ENCODE measurements at regions not wholly inside any gene's neighbourhood (a gene's known extent, or its start where the extent isn't known, plus 50 kb on each side); places are given as distances from the start of the nearest gene placed in this dataset.

DNA sequence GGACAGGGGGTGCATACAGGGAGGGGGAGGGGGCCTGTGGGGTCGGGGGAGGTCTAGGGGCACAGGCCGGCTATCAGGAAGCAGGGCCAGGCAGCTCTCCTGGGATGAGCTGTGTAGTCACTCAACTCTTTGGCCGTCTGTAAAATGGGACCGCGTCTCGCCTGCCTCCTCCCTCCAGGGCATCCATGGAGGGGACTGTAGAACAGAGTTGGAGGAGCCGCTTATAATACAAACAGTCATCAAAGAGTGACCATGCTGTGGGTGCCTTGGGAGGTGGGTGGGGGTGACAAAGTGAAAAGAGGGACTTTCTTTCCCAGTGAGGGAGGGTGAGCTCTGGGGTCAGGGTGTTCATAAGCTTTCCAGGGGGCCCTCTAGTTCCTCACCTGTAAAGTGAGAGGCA lies 169.6 kb upstream of the HAAO start:
- TF ChIP-seq, protein P1, sequence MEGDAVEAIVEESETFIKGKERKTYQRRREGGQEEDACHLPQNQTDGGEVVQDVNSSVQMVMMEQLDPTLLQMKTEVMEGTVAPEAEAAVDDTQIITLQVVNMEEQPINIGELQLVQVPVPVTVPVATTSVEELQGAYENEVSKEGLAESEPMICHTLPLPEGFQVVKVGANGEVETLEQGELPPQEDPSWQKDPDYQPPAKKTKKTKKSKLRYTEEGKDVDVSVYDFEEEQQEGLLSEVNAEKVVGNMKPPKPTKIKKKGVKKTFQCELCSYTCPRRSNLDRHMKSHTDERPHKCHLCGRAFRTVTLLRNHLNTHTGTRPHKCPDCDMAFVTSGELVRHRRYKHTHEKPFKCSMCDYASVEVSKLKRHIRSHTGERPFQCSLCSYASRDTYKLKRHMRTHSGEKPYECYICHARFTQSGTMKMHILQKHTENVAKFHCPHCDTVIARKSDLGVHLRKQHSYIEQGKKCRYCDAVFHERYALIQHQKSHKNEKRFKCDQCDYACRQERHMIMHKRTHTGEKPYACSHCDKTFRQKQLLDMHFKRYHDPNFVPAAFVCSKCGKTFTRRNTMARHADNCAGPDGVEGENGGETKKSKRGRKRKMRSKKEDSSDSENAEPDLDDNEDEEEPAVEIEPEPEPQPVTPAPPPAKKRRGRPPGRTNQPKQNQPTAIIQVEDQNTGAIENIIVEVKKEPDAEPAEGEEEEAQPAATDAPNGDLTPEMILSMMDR (conservative IDR thresholded peaks at IDR 0.05; ENCODE audit: low read depth in 2 of 2) = no peak
- TF ChIP-seq POLR2AphosphoS5 (IDR thresholded peaks at IDR 0.05; ENCODE audit: low read depth) = no peak
- TF ChIP-seq STAT1 (IDR thresholded peaks at IDR 0.05; ENCODE audit: unreplicated experiment) = no peak
- no peak for TF ChIP-seq EZH2phosphoT487 (IDR thresholded peaks at IDR 0.05; ENCODE audit: unreplicated experiment)
- no peak for TF ChIP-seq ZNF114 (CRISPR knock-in tag; IDR thresholded peaks at IDR 0.05)
- no peak for TF ChIP-seq EZH2 (IDR thresholded peaks at IDR 0.05; ENCODE audit: low read depth, unreplicated experiment)
- TF ChIP-seq, protein P2, sequence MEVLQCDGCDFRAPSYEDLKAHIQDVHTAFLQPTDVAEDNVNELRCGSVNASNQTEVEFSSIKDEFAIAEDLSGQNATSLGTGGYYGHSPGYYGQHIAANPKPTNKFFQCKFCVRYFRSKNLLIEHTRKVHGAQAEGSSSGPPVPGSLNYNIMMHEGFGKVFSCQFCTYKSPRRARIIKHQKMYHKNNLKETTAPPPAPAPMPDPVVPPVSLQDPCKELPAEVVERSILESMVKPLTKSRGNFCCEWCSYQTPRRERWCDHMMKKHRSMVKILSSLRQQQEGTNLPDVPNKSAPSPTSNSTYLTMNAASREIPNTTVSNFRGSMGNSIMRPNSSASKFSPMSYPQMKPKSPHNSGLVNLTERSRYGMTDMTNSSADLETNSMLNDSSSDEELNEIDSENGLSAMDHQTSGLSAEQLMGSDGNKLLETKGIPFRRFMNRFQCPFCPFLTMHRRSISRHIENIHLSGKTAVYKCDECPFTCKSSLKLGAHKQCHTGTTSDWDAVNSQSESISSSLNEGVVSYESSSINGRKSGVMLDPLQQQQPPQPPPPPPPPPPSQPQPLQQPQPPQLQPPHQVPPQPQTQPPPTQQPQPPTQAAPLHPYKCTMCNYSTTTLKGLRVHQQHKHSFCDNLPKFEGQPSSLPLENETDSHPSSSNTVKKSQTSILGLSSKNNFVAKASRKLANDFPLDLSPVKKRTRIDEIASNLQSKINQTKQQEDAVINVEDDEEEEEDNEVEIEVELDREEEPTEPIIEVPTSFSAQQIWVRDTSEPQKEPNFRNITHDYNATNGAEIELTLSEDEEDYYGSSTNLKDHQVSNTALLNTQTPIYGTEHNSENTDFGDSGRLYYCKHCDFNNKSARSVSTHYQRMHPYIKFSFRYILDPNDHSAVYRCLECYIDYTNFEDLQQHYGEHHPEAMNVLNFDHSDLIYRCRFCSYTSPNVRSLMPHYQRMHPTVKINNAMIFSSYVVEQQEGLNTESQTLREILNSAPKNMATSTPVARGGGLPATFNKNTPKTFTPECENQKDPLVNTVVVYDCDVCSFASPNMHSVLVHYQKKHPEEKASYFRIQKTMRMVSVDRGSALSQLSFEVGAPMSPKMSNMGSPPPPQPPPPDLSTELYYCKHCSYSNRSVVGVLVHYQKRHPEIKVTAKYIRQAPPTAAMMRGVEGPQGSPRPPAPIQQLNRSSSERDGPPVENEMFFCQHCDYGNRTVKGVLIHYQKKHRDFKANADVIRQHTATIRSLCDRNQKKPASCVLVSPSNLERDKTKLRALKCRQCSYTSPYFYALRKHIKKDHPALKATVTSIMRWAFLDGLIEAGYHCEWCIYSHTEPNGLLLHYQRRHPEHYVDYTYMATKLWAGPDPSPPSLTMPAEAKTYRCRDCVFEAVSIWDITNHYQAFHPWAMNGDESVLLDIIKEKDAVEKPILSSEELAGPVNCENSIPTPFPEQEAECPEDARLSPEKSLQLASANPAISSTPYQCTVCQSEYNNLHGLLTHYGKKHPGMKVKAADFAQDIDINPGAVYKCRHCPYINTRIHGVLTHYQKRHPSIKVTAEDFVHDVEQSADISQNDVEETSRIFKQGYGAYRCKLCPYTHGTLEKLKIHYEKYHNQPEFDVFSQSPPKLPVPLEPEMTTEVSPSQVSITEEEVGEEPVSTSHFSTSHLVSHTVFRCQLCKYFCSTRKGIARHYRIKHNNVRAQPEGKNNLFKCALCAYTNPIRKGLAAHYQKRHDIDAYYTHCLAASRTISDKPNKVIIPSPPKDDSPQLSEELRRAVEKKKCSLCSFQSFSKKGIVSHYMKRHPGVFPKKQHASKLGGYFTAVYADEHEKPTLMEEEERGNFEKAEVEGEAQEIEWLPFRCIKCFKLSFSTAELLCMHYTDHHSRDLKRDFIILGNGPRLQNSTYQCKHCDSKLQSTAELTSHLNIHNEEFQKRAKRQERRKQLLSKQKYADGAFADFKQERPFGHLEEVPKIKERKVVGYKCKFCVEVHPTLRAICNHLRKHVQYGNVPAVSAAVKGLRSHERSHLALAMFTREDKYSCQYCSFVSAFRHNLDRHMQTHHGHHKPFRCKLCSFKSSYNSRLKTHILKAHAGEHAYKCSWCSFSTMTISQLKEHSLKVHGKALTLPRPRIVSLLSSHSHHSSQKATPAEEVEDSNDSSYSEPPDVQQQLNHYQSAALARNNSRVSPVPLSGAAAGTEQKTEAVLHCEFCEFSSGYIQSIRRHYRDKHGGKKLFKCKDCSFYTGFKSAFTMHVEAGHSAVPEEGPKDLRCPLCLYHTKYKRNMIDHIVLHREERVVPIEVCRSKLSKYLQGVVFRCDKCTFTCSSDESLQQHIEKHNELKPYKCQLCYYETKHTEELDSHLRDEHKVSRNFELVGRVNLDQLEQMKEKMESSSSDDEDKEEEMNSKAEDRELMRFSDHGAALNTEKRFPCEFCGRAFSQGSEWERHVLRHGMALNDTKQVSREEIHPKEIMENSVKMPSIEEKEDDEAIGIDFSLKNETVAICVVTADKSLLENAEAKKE (CRISPR knock-in tag; IDR thresholded peaks at IDR 0.05) = no peak
- TF ChIP-seq REST (IDR thresholded peaks at IDR 0.05; ENCODE audit: unreplicated experiment) = no peak
- TF ChIP-seq ETS1 (IDR thresholded peaks at IDR 0.05) = no peak
- TF ChIP-seq CREB1 (CRISPR knock-in tag; IDR thresholded peaks at IDR 0.05; ENCODE audit: low read depth) = no peak
- no peak for TF ChIP-seq JUNB (IDR thresholded peaks at IDR 0.05; ENCODE audit: unreplicated experiment)
- TF ChIP-seq NANOG (IDR thresholded peaks at IDR 0.05; ENCODE audit: borderline replicate concordance) = no peak

Data from GM23338 (cell line).